Naive B cell (primary cell): ENCODE measurements at regions not wholly inside any gene's neighbourhood (a gene's known extent, or its start where the extent isn't known, plus 50 kb on each side); places are given as distances from the start of the nearest gene placed in this dataset.

Experiments
- ATAC-seq, 2 donors: fragments of 150-1000 bp; cut with Tn5 transposase; 2 replicates each; pipeline ENCODE4 v1.10.0; 2021; ENCODE audit warnings: low read depth in 2 of 2, mild to moderate bottlenecking in 2 of 2, moderate library complexity in 2 of 2
- DNase-seq: peaks from one replicate; pipeline ENCODE4 v3.0.0; 2022
- H3K27ac Mint-ChIP-seq, 6 donors: one replicate each; pipeline ENCODE4 v1.8.0; 2020 to 2022; ENCODE audit warnings: mild to moderate bottlenecking in 6 of 6, mixed read lengths in 6 of 6, moderate library complexity in 5 of 6, inconsistent platforms in 2 of 6
- H3K27me3 Mint-ChIP-seq, 3 donors: one replicate each; pipeline ENCODE4 v1.8.0; 2021 to 2022; ENCODE audit warnings: mixed read lengths in 3 of 3, mild to moderate bottlenecking in 1 of 3
- H3K36me3 Mint-ChIP-seq, 2 donors: one replicate each; pipeline ENCODE4 v1.8.0; 2020 to 2022; ENCODE audit warnings: mixed read lengths in 2 of 2, inconsistent platforms in 1 of 2, mild to moderate bottlenecking in 1 of 2
- H3K4me1 Mint-ChIP-seq, 3 donors: one replicate each; pipeline ENCODE4 v1.8.0; 2020 to 2022; ENCODE audit warnings: mixed read lengths in 3 of 3, inconsistent platforms in 1 of 3, mild to moderate bottlenecking in 1 of 3, moderate library complexity in 1 of 3
- H3K4me3 Mint-ChIP-seq, 8 donors: one replicate each; pipeline ENCODE4 v1.8.0; 2020 to 2022; ENCODE audit warnings: mild to moderate bottlenecking in 8 of 8, mixed read lengths in 8 of 8, moderate library complexity in 8 of 8, inconsistent platforms in 2 of 8
- H3K9me3 Mint-ChIP-seq, 7 donors: one replicate each; pipeline ENCODE4 v1.8.0; 2020 to 2022; ENCODE audit warnings: mixed read lengths in 7 of 7, mild to moderate bottlenecking in 5 of 7, inconsistent platforms in 2 of 7, moderate library complexity in 1 of 7

DNA sequence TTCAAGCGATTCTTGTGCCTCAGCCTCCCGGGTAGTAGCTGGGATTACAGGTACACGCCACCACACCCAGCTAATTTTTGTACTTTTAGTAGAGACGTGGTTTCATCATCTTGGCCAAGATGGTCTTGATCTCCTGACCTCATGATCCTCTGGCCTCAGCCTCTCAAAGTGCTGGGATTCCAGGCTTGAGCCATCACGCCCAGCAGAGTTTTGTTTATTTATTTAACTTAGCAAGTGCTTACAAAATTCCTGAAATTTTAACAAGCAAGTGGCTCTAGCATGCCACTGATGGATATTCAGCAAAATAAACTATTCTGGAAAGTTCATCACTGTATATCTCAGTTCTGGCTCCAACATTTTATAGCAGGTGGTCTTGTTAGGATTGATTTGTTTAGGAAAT is 585.9 kb downstream of the OTOL1 start:
- ATAC-seq (no peak), DNase-seq (no peak)
- Mint-ChIP-seq H3K27me3 (no peaks in the 10 kb centered on the region), H3K27ac (no peak overlapping the region), H3K36me3 (no peaks in the 10 kb centered on the region), H3K4me1 (no peaks in the 10 kb centered on the region), H3K9me3 (peaks cover 0 to 6% (median 0%) of the 10 kb centered on the region in 7 donors), H3K4me3 (peak overlapping the region in 1 of 8 donors; percentile 16)

- no peaks in the 10 kb centered on the region for H3K27me3 Mint-ChIP-seq
- H3K4me1 Mint-ChIP-seq, result no peaks in the 10 kb centered on the region
- H3K9me3 Mint-ChIP-seq, result peaks cover 0 to 9% (median 4%) of the 10 kb centered on the region in 7 donors
- H3K27ac Mint-ChIP-seq, result no peak overlapping the region
- H3K36me3 Mint-ChIP-seq, result no peaks in the 10 kb centered on the region
- DNase-seq, result no peak
- no peak for ATAC-seq
- no peak overlapping the region for H3K4me3 Mint-ChIP-seq
These were observed 590.8 kb downstream of the OTOL1 start for GRCh38 chr3:162087361-162087760.

DNA sequence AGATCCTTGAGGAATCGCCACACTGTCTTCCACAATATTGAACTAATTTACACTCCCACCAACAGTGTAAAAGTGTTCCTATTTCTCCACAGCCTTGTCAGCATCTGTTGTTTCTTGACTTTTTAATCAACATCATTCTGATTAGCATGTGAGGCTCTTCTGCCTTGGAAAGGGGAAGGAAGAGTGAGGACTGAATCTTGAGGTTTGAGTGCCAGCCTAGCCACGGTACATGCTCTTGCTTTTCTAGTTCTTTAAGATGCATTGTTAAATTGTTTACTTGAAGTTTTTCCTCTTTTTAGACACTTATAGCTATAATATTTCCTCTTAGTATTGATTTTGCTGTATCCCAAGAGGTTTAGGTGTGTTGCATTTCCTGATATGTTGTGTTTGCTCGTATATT is 596.1 kb downstream of the OTOL1 start:
- no peaks in the 10 kb centered on the region for H3K4me1 Mint-ChIP-seq
- peaks cover 4 to 19% (median 5%) of the 10 kb centered on the region in 7 donors for H3K9me3 Mint-ChIP-seq
- H3K4me3 Mint-ChIP-seq, result no peak overlapping the region
- H3K36me3 Mint-ChIP-seq, result no peaks in the 10 kb centered on the region
- DNase-seq (no peak), ATAC-seq (no peak)
- H3K27me3 Mint-ChIP-seq, result no peaks in the 10 kb centered on the region
- H3K27ac Mint-ChIP-seq, result no peak overlapping the region

DNA sequence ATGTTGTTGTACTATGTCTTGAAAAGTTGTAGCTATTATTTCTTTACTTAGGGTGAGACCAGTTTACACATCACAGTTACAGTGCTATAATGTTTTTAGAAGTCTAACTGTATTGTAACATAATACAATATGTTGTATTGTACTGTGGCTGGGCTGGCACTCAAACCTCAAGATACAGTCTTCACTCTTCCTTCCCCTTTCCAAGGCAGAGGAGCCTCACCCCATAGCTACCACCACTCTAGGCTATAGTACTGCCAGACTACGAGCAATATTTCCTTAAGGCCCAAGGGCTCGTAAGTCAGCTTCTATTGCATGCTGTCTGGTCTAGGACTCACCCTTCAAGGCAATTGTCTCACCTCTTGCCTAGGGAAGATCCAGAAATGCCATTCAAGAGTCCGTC is 597.7 kb downstream of the OTOL1 start:
- DNase-seq (no peak), ATAC-seq (no peak)
- Mint-ChIP-seq H3K27ac (no peak overlapping the region), H3K36me3 (no peaks in the 10 kb centered on the region), H3K4me1 (no peaks in the 10 kb centered on the region), H3K27me3 (no peaks in the 10 kb centered on the region), H3K9me3 (peaks cover 4 to 16% (median 5%) of the 10 kb centered on the region in 7 donors), H3K4me3 (no peak overlapping the region)

GRCh38 chr3:162096874-162097273 is 600.3 kb downstream of the OTOL1 start:
- H3K9me3 Mint-ChIP-seq, result peaks cover 0 to 15% (median 5%) of the 10 kb centered on the region in 7 donors
- no peaks in the 10 kb centered on the region for H3K36me3 Mint-ChIP-seq
- no peaks in the 10 kb centered on the region for H3K27me3 Mint-ChIP-seq
- DNase-seq (no peak), ATAC-seq (no peak)
- H3K4me3 Mint-ChIP-seq, result no peak overlapping the region
- no peaks in the 10 kb centered on the region for H3K4me1 Mint-ChIP-seq
- no peak overlapping the region for H3K27ac Mint-ChIP-seq

GRCh38 chr3:162103808-162104207 is 607.2 kb downstream of the OTOL1 start:
- no peaks in the 10 kb centered on the region for H3K36me3 Mint-ChIP-seq
- no peaks in the 10 kb centered on the region for H3K4me1 Mint-ChIP-seq
- no peak for DNase-seq
- H3K27me3 Mint-ChIP-seq, result no peaks in the 10 kb centered on the region
- peaks cover 0 to 8% (median 1%) of the 10 kb centered on the region in 7 donors for H3K9me3 Mint-ChIP-seq
- H3K27ac Mint-ChIP-seq, result no peak overlapping the region
- ATAC-seq, result no peak
- no peak overlapping the region for H3K4me3 Mint-ChIP-seq

- ATAC-seq (no peak), DNase-seq (no peak)
- Mint-ChIP-seq H3K4me1 (no peaks in the 10 kb centered on the region), H3K36me3 (no peaks in the 10 kb centered on the region), H3K4me3 (no peak overlapping the region), H3K9me3 (peaks cover 0 to 1% (median 0%) of the 10 kb centered on the region in 7 donors), H3K27ac (no peak overlapping the region), H3K27me3 (no peaks in the 10 kb centered on the region)
These were observed 615.3 kb downstream of the OTOL1 start for GRCh38 chr3:162111861-162112260.

DNA sequence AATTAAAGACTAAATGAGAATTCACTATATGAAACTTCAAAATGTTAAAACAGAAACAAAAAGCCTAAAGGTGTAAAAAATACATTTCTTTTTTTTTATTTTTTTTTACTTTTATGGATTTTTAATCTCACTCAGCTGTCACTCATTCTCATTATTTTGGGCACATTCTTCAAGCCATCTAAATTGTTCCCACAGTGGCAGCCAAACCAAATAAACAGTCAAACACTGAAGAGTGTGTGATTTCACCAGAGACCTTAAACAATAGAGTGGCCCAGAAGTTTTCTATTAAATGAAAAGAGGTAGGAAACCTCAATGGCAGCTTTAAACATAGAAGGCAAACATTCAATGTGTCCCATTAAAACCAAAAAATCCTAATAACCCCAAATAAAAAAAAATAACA is 616.1 kb downstream of the OTOL1 start:
- Mint-ChIP-seq H3K9me3 (peaks cover 0 to 1% (median 0%) of the 10 kb centered on the region in 7 donors), H3K4me3 (no peak overlapping the region), H3K4me1 (no peaks in the 10 kb centered on the region), H3K27me3 (no peaks in the 10 kb centered on the region), H3K36me3 (no peaks in the 10 kb centered on the region), H3K27ac (no peak overlapping the region)
- ATAC-seq (no peak), DNase-seq (no peak)

- H3K27ac Mint-ChIP-seq, result no peak overlapping the region
- peaks cover 0 to 4% (median 1%) of the 10 kb centered on the region in 7 donors for H3K9me3 Mint-ChIP-seq
- DNase-seq (no peak), ATAC-seq (no peak)
- no peak overlapping the region for H3K4me3 Mint-ChIP-seq
- H3K36me3 Mint-ChIP-seq, result no peaks in the 10 kb centered on the region
- H3K27me3 Mint-ChIP-seq, result no peaks in the 10 kb centered on the region
- H3K4me1 Mint-ChIP-seq, result no peaks in the 10 kb centered on the region
These were observed 621.4 kb downstream of the OTOL1 start for GRCh38 chr3:162117961-162118360.

GRCh38 chr3:162119651-162120050 is 623.0 kb downstream of the OTOL1 start:
- no peaks in the 10 kb centered on the region for H3K36me3 Mint-ChIP-seq
- H3K4me3 Mint-ChIP-seq, result no peak overlapping the region
- H3K27me3 Mint-ChIP-seq, result no peaks in the 10 kb centered on the region
- no peak overlapping the region for H3K27ac Mint-ChIP-seq
- no peak for ATAC-seq
- DNase-seq, result no peak
- H3K9me3 Mint-ChIP-seq, result peaks cover 0 to 6% (median 0%) of the 10 kb centered on the region in 7 donors
- H3K4me1 Mint-ChIP-seq, result no peaks in the 10 kb centered on the region

DNA sequence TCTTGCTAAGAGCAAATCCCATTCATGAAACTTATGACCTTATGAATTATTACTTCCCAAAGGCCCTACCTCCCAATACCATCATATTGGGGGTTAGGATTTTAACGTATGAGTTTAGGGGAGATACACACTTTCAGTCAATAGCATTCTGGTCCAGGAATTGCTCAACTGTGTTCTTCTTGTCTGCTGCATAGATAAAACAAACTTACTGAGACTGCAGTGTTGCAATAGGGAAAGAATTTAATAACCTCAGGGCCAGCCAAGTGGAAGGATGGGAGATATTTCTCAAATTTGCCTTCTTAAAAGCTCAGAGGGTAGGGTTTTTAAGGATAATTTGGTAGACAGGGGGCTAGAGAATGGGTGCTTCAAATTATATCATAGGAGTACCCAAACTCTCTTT is 625.8 kb downstream of the OTOL1 start:
- H3K4me3 Mint-ChIP-seq, result no peak overlapping the region
- no peaks in the 10 kb centered on the region for H3K36me3 Mint-ChIP-seq
- H3K27ac Mint-ChIP-seq, result no peak overlapping the region
- no peak for ATAC-seq
- H3K27me3 Mint-ChIP-seq, result no peaks in the 10 kb centered on the region
- H3K4me1 Mint-ChIP-seq, result no peaks in the 10 kb centered on the region
- H3K9me3 Mint-ChIP-seq, result peaks cover 0 to 6% (median 0%) of the 10 kb centered on the region in 7 donors
- no peak for DNase-seq

DNA sequence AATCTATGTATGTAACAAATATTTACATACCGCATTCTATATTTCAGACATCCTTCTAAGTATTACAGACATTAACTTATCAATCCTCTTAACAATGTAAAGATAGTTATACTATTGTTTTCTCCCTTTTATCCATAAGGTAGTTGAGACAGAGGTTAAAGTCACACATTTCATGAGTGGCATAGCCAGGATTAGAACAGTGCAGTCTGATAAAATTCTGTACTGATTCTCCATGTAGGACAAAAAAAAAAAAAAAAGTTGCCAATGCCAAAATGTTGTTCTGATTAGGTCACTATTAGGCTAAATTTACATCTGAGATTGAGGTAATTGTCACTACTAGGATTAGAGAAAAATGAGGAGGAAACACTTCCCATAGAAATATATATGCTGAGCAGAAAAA is 629.2 kb downstream of the OTOL1 start:
- Mint-ChIP-seq H3K4me3 (no peak overlapping the region), H3K4me1 (no peaks in the 10 kb centered on the region), H3K9me3 (peaks cover 0 to 6% (median 0%) of the 10 kb centered on the region in 7 donors), H3K27ac (no peak overlapping the region), H3K36me3 (no peaks in the 10 kb centered on the region), H3K27me3 (no peaks in the 10 kb centered on the region)
- ATAC-seq (no peak), DNase-seq (no peak)

DNA sequence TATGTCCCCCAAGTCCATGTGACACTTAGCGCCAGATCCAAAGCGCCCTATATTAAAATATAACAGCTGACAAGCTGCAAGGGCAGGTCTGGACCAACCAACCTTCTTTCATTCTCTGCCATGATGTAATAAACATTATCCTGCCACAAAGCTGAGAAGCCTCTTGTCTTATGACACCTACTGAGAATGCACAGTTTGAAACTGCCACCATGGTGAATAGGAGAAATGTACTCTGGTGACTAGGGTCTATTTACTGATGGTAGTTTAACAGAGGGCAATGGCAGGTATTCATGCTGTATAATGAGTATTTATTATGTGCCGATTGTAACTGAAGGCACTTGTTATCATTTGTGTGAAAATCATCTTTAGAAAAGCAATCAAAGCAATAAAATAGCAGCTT is 634.0 kb downstream of the OTOL1 start:
- Mint-ChIP-seq H3K27me3 (no peaks in the 10 kb centered on the region), H3K4me3 (no peak overlapping the region), H3K36me3 (no peaks in the 10 kb centered on the region), H3K9me3 (peaks cover 0 to 2% (median 0%) of the 10 kb centered on the region in 7 donors), H3K27ac (no peak overlapping the region), H3K4me1 (no peaks in the 10 kb centered on the region)
- no peak for DNase-seq
- ATAC-seq, result no peak

- peaks cover 0 to 4% (median 0%) of the 10 kb centered on the region in 7 donors for H3K9me3 Mint-ChIP-seq
- DNase-seq, result no peak
- no peak for ATAC-seq
- H3K27me3 Mint-ChIP-seq, result no peaks in the 10 kb centered on the region
- no peak overlapping the region for H3K27ac Mint-ChIP-seq
- no peaks in the 10 kb centered on the region for H3K36me3 Mint-ChIP-seq
- H3K4me3 Mint-ChIP-seq, result no peak overlapping the region
- H3K4me1 Mint-ChIP-seq, result no peaks in the 10 kb centered on the region
These were observed 636.4 kb downstream of the OTOL1 start for GRCh38 chr3:162132981-162133380.

DNA sequence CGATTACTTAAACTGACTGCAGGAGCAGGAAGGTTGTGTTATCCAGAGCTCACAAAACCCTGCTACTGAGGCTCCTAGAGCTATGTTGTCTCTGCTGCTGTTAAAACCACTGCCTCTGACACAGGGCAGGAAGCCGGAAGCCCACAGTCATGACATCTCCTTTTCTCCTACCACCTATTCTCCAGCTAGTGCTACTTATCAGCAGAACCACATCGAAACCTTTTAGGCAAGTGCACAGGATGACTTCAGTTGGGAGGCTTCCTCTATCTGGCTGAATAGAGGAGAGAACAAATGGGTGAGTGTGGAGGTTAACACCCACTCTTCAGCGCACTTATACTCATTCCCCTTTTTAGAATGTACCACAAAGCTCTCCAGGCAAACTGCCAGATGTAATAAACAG is 638.0 kb downstream of the OTOL1 start:
- H3K4me1 Mint-ChIP-seq, result no peaks in the 10 kb centered on the region
- H3K27me3 Mint-ChIP-seq, result no peaks in the 10 kb centered on the region
- ATAC-seq (no peak), DNase-seq (no peak)
- H3K27ac Mint-ChIP-seq, result no peak overlapping the region
- H3K36me3 Mint-ChIP-seq, result no peaks in the 10 kb centered on the region
- peaks cover 0 to 2% (median 0%) of the 10 kb centered on the region in 7 donors for H3K9me3 Mint-ChIP-seq
- H3K4me3 Mint-ChIP-seq, result no peak overlapping the region
